ENCODE measurements at regions not wholly inside any gene's neighbourhood (a gene's known extent, or its start where the extent isn't known, plus 50 kb on each side); places are given as distances from the start of the nearest gene placed in this dataset.
"Not testable (repeated sequence)": the region's sequence is repeated elsewhere in the genome, so short reads cannot be mapped to it uniquely, and the experiment has no call there.

- DNase-seq (ENCODE audit: low read depth): no peak
Measured at GRCh38 chr21:23968722-23969647, 1638.3 kb downstream of the MRPL39 start.

GRCh38 chr21:23968008-23968407 lies 1639.3 kb downstream of the MRPL39 start:
- no peak for DNase-seq (ENCODE audit: low read depth)

- no peak for DNase-seq (ENCODE audit: low read depth)
Measured at GRCh38 chr21:23963454-23963853, 1643.8 kb downstream of the MRPL39 start.

GRCh38 chr21:23960769-23961168 lies 1646.5 kb downstream of the MRPL39 start:
- DNase-seq (ENCODE audit: low read depth): no peak

GRCh38 chr21:23955135-23955843 lies 1652.0 kb downstream of the MRPL39 start:
- DNase-seq (ENCODE audit: low read depth): no peak

DNA sequence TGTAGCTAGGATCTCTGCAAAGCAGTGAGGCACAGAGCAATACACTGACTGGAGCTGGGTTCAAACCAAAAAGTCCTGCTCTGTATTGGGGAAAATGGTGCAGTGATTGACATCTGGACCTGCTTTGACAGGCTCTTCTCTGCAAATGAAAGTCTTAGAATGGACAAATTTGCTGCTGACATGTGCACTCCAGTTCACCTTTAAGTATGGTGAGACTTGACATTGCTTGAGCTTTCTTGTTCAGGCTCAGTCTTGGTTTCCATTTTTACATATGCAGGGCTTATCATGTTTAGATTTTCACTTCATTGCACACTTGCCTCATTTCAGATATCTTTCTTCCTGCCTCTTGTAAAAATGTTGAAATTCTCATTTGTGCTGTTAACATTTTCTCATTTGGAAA lies 1655.0 kb downstream of the MRPL39 start:
- DNase-seq (ENCODE audit: low read depth): no peak

GRCh38 chr21:23951251-23951650 lies 1656.0 kb downstream of the MRPL39 start:
- DNase-seq (ENCODE audit: low read depth): no peak

GRCh38 chr21:23950344-23950743 lies 1656.9 kb downstream of the MRPL39 start:
- no peak for DNase-seq (ENCODE audit: low read depth)

GRCh38 chr21:23949493-23949892 lies 1657.8 kb downstream of the MRPL39 start:
- no peak for DNase-seq (ENCODE audit: low read depth)

DNA sequence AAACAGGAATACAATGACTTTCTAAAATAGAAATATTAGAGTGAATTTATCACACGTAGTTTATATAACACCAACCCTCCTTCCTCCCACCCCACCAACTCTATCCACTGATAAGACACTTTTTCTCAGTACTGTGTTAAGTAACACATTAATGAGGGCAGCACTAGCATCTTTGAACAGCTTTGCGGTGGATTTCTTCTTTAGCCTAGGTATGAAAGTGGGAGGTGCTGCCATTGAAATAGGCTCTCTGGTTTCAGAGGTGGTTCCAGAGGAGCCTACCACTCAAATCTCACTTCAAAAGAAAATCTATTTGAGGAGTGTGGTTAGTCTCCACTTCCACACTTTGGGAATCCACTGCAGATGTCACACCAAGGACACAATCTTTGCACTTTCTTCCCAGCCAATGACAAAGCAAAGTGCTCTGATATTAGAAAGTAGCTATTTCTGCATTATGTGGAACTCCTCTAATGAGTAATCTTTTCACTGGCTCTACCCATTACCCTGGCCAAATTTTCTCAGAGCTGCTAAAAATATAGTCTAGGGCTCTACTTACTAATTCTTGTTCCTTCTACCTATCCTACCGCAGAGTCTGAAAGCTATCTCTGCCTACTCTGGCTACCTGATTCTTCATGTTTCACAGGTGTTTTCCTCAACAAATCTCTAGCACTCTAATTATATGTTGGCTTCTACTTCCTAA lies 1667.8 kb downstream of the MRPL39 start:
- no peak for DNase-seq (ENCODE audit: low read depth)

DNA sequence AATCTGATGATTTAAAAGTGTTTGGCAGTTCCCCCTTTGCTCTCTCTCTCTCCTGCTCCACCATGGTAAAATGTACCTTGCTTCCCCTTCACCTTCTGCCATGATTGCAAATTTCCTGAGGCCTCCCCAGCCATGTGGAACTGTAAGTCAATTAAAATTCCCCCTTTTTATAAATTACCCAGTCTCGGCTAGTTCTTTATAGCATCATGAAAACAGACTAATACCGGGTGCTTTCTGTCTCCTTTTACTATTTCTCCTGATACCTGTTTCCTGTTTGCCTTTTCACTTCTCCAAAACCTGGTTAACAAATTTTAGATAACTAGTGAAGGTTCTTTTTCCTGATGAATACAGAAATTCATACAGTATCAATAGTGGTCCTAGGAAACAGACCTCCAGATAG lies 1670.3 kb downstream of the MRPL39 start:
- DNase-seq (ENCODE audit: low read depth): no peak

DNA sequence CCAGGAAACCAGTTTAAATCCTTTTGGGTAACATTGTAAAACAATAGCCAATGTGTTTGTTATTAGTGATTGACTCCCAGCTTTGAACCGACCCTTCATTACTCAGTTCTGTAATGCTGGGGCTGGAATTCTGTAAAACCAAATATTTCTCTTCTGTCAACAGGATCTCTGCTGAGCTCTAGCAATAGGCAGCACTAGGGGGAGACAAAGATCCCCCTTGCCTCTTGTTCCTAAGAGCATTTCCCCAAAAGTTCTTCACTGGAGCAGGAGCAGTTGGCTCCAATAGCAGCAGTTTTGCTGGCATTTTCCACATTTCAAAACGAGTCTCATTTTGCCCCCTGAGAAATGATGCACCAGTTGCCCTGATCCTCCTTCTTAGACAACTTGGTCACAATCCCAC lies 1671.1 kb downstream of the MRPL39 start:
- no peak for DNase-seq (ENCODE audit: low read depth)

DNA sequence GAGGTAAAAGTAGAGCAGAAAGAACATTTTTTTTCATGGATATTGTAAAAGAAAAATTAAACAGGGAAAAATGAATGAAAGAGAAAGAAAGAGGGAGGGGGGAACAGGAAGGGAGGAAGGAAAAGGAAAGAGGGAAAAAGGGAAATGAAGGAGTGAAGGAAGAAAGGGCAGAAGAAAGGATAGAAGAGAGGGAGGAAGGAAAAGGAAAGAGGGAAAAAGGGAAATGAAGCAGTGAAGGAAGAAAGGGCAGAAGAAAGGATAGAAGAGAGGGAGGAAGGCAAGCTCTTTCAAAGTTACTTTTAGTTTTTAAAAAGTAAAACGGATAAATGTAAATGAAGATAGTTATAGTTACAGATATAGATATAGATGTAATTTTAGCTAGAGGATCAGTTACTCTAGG lies 1676.7 kb downstream of the MRPL39 start:
- DNase-seq (ENCODE audit: low read depth): no peak

GRCh38 chr21:23926430-23926829 lies 1680.9 kb downstream of the MRPL39 start:
- DNase-seq (ENCODE audit: low read depth): not testable (repeated sequence)

- DNase-seq (ENCODE audit: low read depth): no peak
Measured at GRCh38 chr21:23921670-23922418, 1685.4 kb downstream of the MRPL39 start.

DNA sequence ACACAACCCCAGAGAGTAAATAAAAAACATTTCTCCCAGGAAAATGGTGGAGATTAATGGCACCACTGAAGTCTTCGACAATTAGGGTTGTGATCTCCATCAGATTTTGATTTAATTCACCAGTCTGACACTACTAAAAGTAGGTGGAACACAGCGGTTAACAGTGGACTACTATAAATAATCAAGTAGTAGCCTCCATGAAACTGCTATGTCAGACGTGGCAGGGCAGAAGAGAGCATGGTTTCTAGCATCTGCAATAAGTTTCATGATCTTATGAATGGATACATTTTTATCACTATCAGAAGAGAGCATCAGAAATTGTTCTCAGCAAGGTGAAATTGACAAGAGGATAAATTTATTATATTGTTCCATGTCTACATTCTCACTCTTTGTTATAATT lies 1706.6 kb downstream of the MRPL39 start:
- DNase-seq (ENCODE audit: low read depth): no peak

DNA sequence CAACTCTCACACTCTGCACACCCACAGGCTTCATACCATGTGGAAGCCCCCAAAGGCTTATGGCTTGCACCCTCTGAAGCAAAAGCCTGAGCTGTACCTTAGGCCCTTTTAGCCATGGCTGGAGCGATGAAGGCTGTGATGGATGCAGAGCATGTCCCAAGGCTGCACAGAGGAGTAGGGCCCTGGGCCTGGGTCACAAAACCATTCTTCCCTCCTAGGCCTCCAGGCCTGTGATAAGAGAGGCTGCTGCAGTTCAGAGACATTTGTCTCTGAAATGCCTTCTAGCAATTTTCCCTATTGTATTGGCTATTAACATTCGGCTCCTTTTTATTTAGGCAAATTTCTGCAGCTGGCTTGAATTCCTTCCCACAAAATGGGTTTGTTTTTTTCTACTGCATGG lies 1707.7 kb downstream of the MRPL39 start:
- DNase-seq (ENCODE audit: low read depth): no peak

- DNase-seq (ENCODE audit: low read depth): no peak
Measured at GRCh38 chr21:23890652-23891051, 1716.6 kb downstream of the MRPL39 start.

DNA sequence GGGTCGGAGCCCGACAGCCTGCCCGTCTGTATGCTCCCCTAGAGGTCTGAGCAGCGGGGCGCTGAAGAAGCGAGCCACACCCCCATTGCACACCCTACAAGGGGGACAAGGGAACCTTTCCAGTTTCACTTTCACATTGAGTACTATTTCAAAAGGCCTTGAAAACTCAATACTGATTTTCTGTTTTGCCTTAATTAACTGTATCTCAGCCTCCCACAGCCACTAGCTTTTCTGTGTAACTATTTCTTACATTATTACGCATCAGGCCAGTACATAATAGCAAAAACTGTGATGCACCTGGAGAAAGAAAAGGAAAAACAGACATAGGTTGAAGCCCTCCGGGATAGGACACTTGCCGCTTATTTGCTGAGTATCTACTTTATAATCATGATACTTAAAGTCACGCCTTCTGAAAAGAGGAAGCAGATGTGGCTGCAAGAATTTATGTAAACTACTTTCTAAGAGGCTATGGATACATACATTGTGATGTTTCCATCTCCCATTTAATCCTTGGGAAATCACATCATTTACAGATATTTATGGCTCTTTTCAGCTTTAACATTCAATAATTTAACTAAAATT lies 1719.5 kb downstream of the MRPL39 start:
- DNase-seq (ENCODE audit: low read depth): no peak

- DNase-seq (ENCODE audit: low read depth): no peak
Measured at GRCh38 chr21:23886828-23887724, 1720.2 kb downstream of the MRPL39 start.

DNA sequence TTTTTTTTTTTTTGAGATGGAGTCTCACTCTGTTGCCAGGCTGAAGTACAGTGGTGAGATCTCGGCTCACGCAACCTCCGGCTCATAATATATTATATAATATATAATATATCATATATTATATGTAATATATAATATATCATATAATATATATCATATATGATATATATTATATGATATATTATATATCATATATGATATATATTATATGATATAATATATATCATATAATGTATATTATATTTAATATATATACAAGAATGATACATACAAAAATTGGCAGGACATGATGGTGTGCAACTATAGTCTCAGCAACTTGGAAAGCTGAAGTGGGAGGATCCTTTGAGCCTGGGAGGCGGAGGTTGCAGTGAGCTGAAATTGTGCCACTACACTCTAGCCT lies 1725.5 kb downstream of the MRPL39 start:
- DNase-seq (ENCODE audit: low read depth): no peak
